IPS-20b (cell line): ENCODE measurements at regions not wholly inside any gene's neighbourhood (a gene's known extent, or its start where the extent isn't known, plus 50 kb on each side); places are given as distances from the start of the nearest gene placed in this dataset.

Experiments used
- H3K27ac ChIP-seq: one replicate; pipeline ENCODE4 v1.5.1; 2013; ENCODE audit warnings: low read length
- H3K27me3 ChIP-seq: 2 replicates; pipeline ENCODE4 v1.6.1; 2013; ENCODE audit warnings: mild to moderate bottlenecking, low read length, inconsistent platforms; ENCODE audit not compliant: insufficient read depth
- H3K36me3 ChIP-seq: 2 replicates; pipeline ENCODE4 v1.6.1; 2013; ENCODE audit warnings: low read depth, mild to moderate bottlenecking, inconsistent platforms, low read length, moderate library complexity; ENCODE audit not compliant: insufficient read depth
- H3K4me1 ChIP-seq: 2 replicates; pipeline ENCODE4 v1.6.1; 2013; ENCODE audit warnings: mild to moderate bottlenecking, control low read depth, inconsistent platforms, low read length, moderate library complexity; ENCODE audit not compliant: insufficient read depth
- H3K4me3 ChIP-seq: 2 replicates; pipeline ENCODE4 v1.5.1; 2013; ENCODE audit warnings: mild to moderate bottlenecking, low read length, inconsistent platforms
- H3K9ac ChIP-seq: 2 replicates; pipeline ENCODE4 v1.6.1; 2013; ENCODE audit warnings: low read depth, mild to moderate bottlenecking, inconsistent platforms, low read length, moderate library complexity
- H3K9me3 ChIP-seq: 2 replicates; pipeline ENCODE4 v1.6.1; 2013; ENCODE audit warnings: mild to moderate bottlenecking, low read depth, low read length, inconsistent platforms; ENCODE audit not compliant: insufficient read depth

GRCh38 chr11:110989428-110990133 lies 255.9 kb upstream of the POU2AF2 start:
- H3K27ac ChIP-seq: no peak overlapping the region
- H3K9ac ChIP-seq: no peak overlapping the region
- no peaks in the 10 kb centered on the region for H3K27me3 ChIP-seq
- no peaks in the 10 kb centered on the region for H3K9me3 ChIP-seq
- no peak overlapping the region for H3K4me3 ChIP-seq
- no peaks in the 10 kb centered on the region for H3K4me1 ChIP-seq
- no peaks in the 10 kb centered on the region for H3K36me3 ChIP-seq

GRCh38 chr11:110988671-110989070 lies 256.9 kb upstream of the POU2AF2 start:
- H3K36me3 ChIP-seq: no peaks in the 10 kb centered on the region
- no peak overlapping the region for H3K27ac ChIP-seq
- H3K4me3 ChIP-seq: no peak overlapping the region
- no peaks in the 10 kb centered on the region for H3K9me3 ChIP-seq
- no peaks in the 10 kb centered on the region for H3K27me3 ChIP-seq
- H3K4me1 ChIP-seq: no peaks in the 10 kb centered on the region
- H3K9ac ChIP-seq: no peak overlapping the region

GRCh38 chr11:110986016-110986415 lies 259.5 kb upstream of the POU2AF2 start:
- H3K27ac ChIP-seq: no peak overlapping the region
- H3K4me3 ChIP-seq: no peak overlapping the region
- no peaks in the 10 kb centered on the region for H3K4me1 ChIP-seq
- H3K9me3 ChIP-seq: no peaks in the 10 kb centered on the region
- no peaks in the 10 kb centered on the region for H3K36me3 ChIP-seq
- no peaks in the 10 kb centered on the region for H3K27me3 ChIP-seq
- no peak overlapping the region for H3K9ac ChIP-seq

DNA sequence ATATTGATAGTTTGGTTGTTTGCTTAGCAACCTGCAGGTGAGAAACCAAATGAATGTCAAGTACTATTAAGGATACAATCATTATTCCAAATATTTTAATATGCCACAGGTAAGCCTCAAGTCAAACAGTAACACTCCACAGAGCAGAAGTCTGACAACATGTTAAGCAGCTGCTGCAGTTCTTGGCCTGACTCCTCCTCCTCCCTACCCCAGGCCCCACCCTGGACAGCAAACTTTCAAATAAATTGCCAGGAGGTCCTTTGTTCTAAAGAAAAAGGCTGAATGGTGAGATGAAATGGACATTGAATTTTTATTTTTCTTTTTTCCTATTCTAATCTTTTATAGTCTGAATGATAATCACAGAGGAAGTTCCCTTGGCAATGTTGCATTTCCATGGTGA lies 260.0 kb upstream of the POU2AF2 start:
- Histone ChIP-seq H3K27me3 (no peaks in the 10 kb centered on the region), H3K4me3 (no peak overlapping the region), H3K9me3 (no peaks in the 10 kb centered on the region), H3K9ac (no peak overlapping the region), H3K4me1 (no peaks in the 10 kb centered on the region), H3K36me3 (no peaks in the 10 kb centered on the region), H3K27ac (no peak overlapping the region)

- Histone ChIP-seq H3K9ac (no peak overlapping the region), H3K4me1 (no peaks in the 10 kb centered on the region), H3K4me3 (no peak overlapping the region), H3K27ac (no peak overlapping the region), H3K9me3 (no peaks in the 10 kb centered on the region), H3K27me3 (no peaks in the 10 kb centered on the region), H3K36me3 (no peaks in the 10 kb centered on the region)
Measured at GRCh38 chr11:110984693-110985092, 260.8 kb upstream of the POU2AF2 start.

- no peak overlapping the region for H3K27ac ChIP-seq
- no peaks in the 10 kb centered on the region for H3K27me3 ChIP-seq
- no peaks in the 10 kb centered on the region for H3K9me3 ChIP-seq
- no peaks in the 10 kb centered on the region for H3K4me1 ChIP-seq
- H3K4me3 ChIP-seq: no peak overlapping the region
- H3K9ac ChIP-seq: no peak overlapping the region
- no peaks in the 10 kb centered on the region for H3K36me3 ChIP-seq
Measured at GRCh38 chr11:110984147-110984546, 261.4 kb upstream of the POU2AF2 start.

DNA sequence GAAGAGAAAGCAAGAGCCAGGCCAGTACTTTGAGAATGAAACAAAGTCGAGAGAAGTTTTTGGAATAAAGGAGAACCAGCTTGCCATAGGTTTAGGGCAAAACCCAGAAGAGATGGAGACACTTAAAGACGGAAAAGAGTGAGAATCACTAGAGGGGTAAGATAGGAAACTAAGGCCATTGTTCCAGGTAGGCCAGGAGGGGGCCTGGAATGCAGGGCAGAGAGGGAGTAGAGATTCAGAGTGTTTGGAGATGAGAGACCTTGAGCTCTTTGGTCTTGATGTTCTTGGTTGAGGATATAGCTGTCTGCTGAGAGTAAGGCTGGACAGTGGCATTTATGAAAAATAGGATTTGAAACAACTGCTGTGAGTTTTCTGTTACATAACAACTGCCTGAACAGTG lies 263.3 kb upstream of the POU2AF2 start:
- H3K27me3 ChIP-seq: no peaks in the 10 kb centered on the region
- H3K4me1 ChIP-seq: no peaks in the 10 kb centered on the region
- no peaks in the 10 kb centered on the region for H3K36me3 ChIP-seq
- no peak overlapping the region for H3K4me3 ChIP-seq
- H3K9me3 ChIP-seq: no peaks in the 10 kb centered on the region
- no peak overlapping the region for H3K9ac ChIP-seq
- H3K27ac ChIP-seq: no peak overlapping the region

- Histone ChIP-seq H3K4me3 (no peak overlapping the region), H3K36me3 (no peaks in the 10 kb centered on the region), H3K27me3 (no peaks in the 10 kb centered on the region), H3K9me3 (no peaks in the 10 kb centered on the region), H3K27ac (no peak overlapping the region), H3K9ac (no peak overlapping the region), H3K4me1 (no peaks in the 10 kb centered on the region)
Measured at GRCh38 chr11:110979696-110980095, 265.8 kb upstream of the POU2AF2 start.

DNA sequence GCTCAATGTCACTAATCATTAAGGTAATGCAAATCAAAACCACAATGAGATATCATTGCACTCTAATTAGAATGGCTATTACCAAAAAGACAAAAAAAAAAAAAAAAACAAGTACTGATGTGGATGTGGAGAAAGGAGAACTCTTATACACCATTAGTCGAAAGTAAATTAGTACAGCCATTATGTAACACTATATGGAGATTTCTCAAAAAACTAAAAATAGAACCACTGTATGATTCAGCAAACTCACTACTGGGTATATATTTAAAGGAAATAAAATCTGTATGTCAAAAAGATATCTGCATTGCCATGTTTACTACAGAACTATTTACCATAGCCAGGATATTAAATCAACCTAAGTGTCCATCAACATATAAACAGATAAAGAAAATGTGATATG lies 265.4 kb upstream of the ARHGAP20 start:
- H3K4me1 ChIP-seq: no peaks in the 10 kb centered on the region

GRCh38 chr11:110974731-110975130 lies 262.5 kb upstream of the ARHGAP20 start:
- Histone ChIP-seq H3K36me3 (no peaks in the 10 kb centered on the region), H3K27ac (no peak overlapping the region), H3K9me3 (no peaks in the 10 kb centered on the region), H3K4me1 (no peaks in the 10 kb centered on the region), H3K27me3 (no peaks in the 10 kb centered on the region), H3K4me3 (no peak overlapping the region), H3K9ac (no peak overlapping the region)

More for the DNA sequence above, 265.4 kb upstream of the ARHGAP20 start:
- H3K4me3 ChIP-seq: no peak overlapping the region
- no peak overlapping the region for H3K27ac ChIP-seq
- no peaks in the 10 kb centered on the region for H3K27me3 ChIP-seq
- no peaks in the 10 kb centered on the region for H3K9me3 ChIP-seq
- H3K9ac ChIP-seq: no peak overlapping the region
- H3K36me3 ChIP-seq: no peaks in the 10 kb centered on the region

DNA sequence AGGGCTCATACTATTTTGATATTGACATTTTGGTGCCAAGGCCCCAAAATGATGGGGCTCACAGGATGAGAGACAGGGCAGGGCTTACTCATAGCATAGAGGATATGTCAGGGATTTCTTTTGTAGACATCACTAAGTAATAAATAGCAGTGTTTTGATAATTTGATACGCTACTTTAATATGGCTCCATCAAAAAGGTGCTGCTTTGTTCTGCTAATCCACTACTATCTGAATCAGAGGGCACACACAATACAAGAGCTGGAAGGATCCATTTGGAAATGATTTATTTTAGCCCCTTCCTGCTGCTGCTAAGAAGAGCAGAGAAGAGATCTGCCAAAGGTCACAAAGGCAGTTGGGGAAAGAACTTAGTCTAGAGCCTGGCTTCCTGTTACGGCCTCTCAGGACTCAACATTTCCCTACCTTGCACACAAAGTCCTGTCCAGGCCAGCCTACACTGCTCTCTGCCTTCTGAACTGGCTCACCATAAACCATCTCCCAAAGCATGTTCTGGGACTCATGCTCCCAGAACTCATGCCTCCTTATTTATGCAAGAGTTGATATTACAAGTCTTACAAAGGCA lies 261.3 kb upstream of the ARHGAP20 start:
- no peak overlapping the region for H3K4me3 ChIP-seq
- no peak overlapping the region for H3K9ac ChIP-seq
- H3K27me3 ChIP-seq: no peaks in the 10 kb centered on the region
- no peaks in the 10 kb centered on the region for H3K9me3 ChIP-seq
- H3K4me1 ChIP-seq: no peaks in the 10 kb centered on the region
- H3K36me3 ChIP-seq: no peaks in the 10 kb centered on the region
- no peak overlapping the region for H3K27ac ChIP-seq

GRCh38 chr11:110972640-110973039 lies 260.4 kb upstream of the ARHGAP20 start:
- no peaks in the 10 kb centered on the region for H3K9me3 ChIP-seq
- H3K27ac ChIP-seq: no peak overlapping the region
- no peak overlapping the region for H3K9ac ChIP-seq
- no peak overlapping the region for H3K4me3 ChIP-seq
- no peaks in the 10 kb centered on the region for H3K27me3 ChIP-seq
- H3K36me3 ChIP-seq: no peaks in the 10 kb centered on the region
- no peaks in the 10 kb centered on the region for H3K4me1 ChIP-seq
